Omental fat pad (tissue), 3 donors: ENCODE measurements at regions not wholly inside any gene's neighbourhood (a gene's known extent, or its start where the extent isn't known, plus 50 kb on each side); places are given as distances from the start of the nearest gene placed in this dataset.

Experiments
- ATAC-seq: fragments of 150-250 bp; one replicate; pipeline ENCODE4 v1.9.1; 2016; ENCODE audit warnings: mild to moderate bottlenecking, moderate library complexity; ENCODE audit not compliant: low FRiP score
- DNase-seq: peaks from one replicate; pipeline ENCODE4 v3.0.0-alpha.2; 2019; ENCODE audit warnings: low spot score
- CTCF ChIP-seq, 3 donors: fragments of 450-650 bp; IDR thresholded peaks; one replicate each; pipeline ENCODE4 v1.5.1; 2016 to 2017; ENCODE audit warnings: antibody characterized with exemption in 3 of 3, mild to moderate bottlenecking in 3 of 3, moderate library complexity in 2 of 3

GRCh38 chr3:163347944-163348343 is 1730.4 kb downstream of the SI start:
- ATAC-seq (no peak), DNase-seq (no peak)
- TF ChIP-seq CTCF (IDR thresholded peaks at IDR 0.05): no peak

- TF ChIP-seq CTCF (IDR thresholded peaks at IDR 0.05): no peak
- no peak for DNase-seq
- no peak for ATAC-seq
These were observed 1742.9 kb downstream of the SI start for GRCh38 chr3:163335429-163335828.

- ATAC-seq (no peak), DNase-seq (no peak)
- no peak for TF ChIP-seq CTCF (IDR thresholded peaks at IDR 0.05)
These were observed 1749.6 kb downstream of the SI start for GRCh38 chr3:163328680-163329079.

- DNase-seq: no peak
- TF ChIP-seq CTCF (IDR thresholded peaks at IDR 0.05): no peak
- ATAC-seq: no peak
These were observed 1751.2 kb downstream of the SI start for GRCh38 chr3:163327086-163327485.

- ATAC-seq (no peak), DNase-seq (no peak)
- TF ChIP-seq CTCF (IDR thresholded peaks at IDR 0.05): no peak
These were observed 1762.5 kb downstream of the SI start for GRCh38 chr3:163315786-163316185.

GRCh38 chr3:163306405-163306804 is 1771.9 kb downstream of the SI start:
- ATAC-seq (no peak), DNase-seq (no peak)
- no peak for TF ChIP-seq CTCF (IDR thresholded peaks at IDR 0.05)

- ATAC-seq: no peak
- TF ChIP-seq CTCF (IDR thresholded peaks at IDR 0.05): no peak
- no peak for DNase-seq
These were observed 1777.1 kb downstream of the OTOL1 start for GRCh38 chr3:163273694-163274093.
